Fibroblast of lung (primary cell): ENCODE measurements at regions not wholly inside any gene's neighbourhood (a gene's known extent, or its start where the extent isn't known, plus 50 kb on each side); places are given as distances from the start of the nearest gene placed in this dataset.
"Not testable (repeated sequence)": the region's sequence is repeated elsewhere in the genome, so short reads cannot be mapped to it uniquely, and the experiment has no call there.

Source experiments
- EZH2 ChIP-seq: IDR thresholded peaks from 2 replicates; pipeline ENCODE4 v1.5.1; 2012; ENCODE audit warnings: low read length, control low read depth, mild to moderate bottlenecking; ENCODE audit errors: missing control alignments
- TF ChIP-seq, protein P1 (sequence below), 2 donors: IDR thresholded peaks in 1 of 2; conservative IDR thresholded peaks in 1 of 2; 1 replicate in 1 of 2; 2 replicates in 1 of 2; pipeline ENCODE4 v1.5.1; 2011 to 2012; ENCODE audit warnings: low read length in 2 of 2, control low read depth in 1 of 2, inconsistent platforms in 1 of 2, low read depth in 1 of 2, mild to moderate bottlenecking in 1 of 2

DNA sequence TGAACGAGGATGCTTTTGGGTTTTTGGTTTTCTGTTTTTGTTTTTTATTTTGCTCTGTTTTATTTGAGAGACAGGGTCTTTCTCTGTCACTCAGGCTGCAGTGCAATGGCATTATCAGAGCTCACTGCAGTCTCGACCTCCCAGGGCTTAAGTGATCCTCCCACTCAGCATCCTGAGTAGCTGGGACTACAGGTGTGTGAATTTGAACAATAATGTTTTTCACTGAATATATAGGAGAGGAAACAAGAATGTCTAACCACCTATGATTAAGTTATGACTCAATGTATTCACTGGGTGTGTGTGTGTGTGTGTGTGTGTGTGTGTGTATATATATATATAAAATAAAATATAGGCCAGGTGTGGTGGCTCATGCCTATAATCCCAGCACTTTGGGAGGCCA is 456.6 kb upstream of the SLITRK6 start:
- TF ChIP-seq, protein P1, sequence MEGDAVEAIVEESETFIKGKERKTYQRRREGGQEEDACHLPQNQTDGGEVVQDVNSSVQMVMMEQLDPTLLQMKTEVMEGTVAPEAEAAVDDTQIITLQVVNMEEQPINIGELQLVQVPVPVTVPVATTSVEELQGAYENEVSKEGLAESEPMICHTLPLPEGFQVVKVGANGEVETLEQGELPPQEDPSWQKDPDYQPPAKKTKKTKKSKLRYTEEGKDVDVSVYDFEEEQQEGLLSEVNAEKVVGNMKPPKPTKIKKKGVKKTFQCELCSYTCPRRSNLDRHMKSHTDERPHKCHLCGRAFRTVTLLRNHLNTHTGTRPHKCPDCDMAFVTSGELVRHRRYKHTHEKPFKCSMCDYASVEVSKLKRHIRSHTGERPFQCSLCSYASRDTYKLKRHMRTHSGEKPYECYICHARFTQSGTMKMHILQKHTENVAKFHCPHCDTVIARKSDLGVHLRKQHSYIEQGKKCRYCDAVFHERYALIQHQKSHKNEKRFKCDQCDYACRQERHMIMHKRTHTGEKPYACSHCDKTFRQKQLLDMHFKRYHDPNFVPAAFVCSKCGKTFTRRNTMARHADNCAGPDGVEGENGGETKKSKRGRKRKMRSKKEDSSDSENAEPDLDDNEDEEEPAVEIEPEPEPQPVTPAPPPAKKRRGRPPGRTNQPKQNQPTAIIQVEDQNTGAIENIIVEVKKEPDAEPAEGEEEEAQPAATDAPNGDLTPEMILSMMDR (conservative IDR thresholded peaks at IDR 0.05 in 1 of 2, IDR thresholded peaks at IDR 0.05 in 1 of 2; ENCODE audit: low read depth in 1 of 2, low read length in 2 of 2) = not testable (repeated sequence)
- TF ChIP-seq EZH2 = not testable (repeated sequence)
